Caco-2 (cell line): ENCODE measurements at regions not wholly inside any gene's neighbourhood (a gene's known extent, or its start where the extent isn't known, plus 50 kb on each side); places are given as distances from the start of the nearest gene placed in this dataset.

Source experiments
- BruUV-seq: library from RNA; stranded (reverse); fragments of 400-500 nt; replicated peaks from 2 replicates; lab custom pipeline; 2021; lab: Mats Ljungman, UMichigan
- CTCF ChIA-PET: fragments of 300-600 bp; sonication (Branson Sonifier 250); formaldehyde crosslinking; loops from one replicate; lab custom pipeline; 2022; ENCODE audit warnings: antibody characterized with exemption; lab: Charles Lee
- POLR2A ChIA-PET: fragments of 300-600 bp; sonication (Branson Sonifier 250); formaldehyde crosslinking; loops from one replicate; lab custom pipeline; 2022; ENCODE audit warnings: antibody characterized with exemption; lab: Charles Lee
- DNase-seq, 2 experiments: peaks; one replicate each; pipeline versions ENCODE4 v3.0.0 to v3.0.0-alpha.2; 2020 to 2022
- H3K27me3 ChIP-seq: replicated peaks from 2 replicates; pipeline ENCODE4 v1.6.0; 2011; ENCODE audit warnings: low read length; ENCODE audit not compliant: control insufficient read depth, insufficient read depth
- H3K36me3 ChIP-seq: 2 replicates; pipeline ENCODE4 v1.5.1; 2011; ENCODE audit warnings: low read length; ENCODE audit not compliant: control insufficient read depth, insufficient read depth
- H3K4me1 ChIP-seq: fragments of 250-450 bp; sonication (Bioruptor Pico); 2 replicates; pipeline ENCODE4 v1.5.1; 2020; ENCODE audit warnings: mild to moderate bottlenecking
- H3K4me3 ChIP-seq: 2 replicates; pipeline ENCODE4 v1.5.1; 2011; ENCODE audit warnings: low read depth, mild to moderate bottlenecking, control low read depth, low read length
- H3K9me3 ChIP-seq: fragments of 250-450 bp; sonication (Bioruptor Pico); 2 replicates; pipeline ENCODE4 v1.5.1; 2020; ENCODE audit warnings: mild to moderate bottlenecking, moderate library complexity
- H3K27ac Mint-ChIP-seq: one replicate; pipeline ENCODE4 v1.8.0; 2022; ENCODE audit warnings: mixed read lengths; ENCODE audit not compliant: unreplicated experiment
- H3K27me3 Mint-ChIP-seq: one replicate; pipeline ENCODE4 v1.8.0; 2022; ENCODE audit warnings: mixed read lengths; ENCODE audit not compliant: insufficient read depth, unreplicated experiment
- H3K36me3 Mint-ChIP-seq: one replicate; pipeline ENCODE4 v1.8.0; 2022; ENCODE audit warnings: mild to moderate bottlenecking, mixed read lengths; ENCODE audit not compliant: insufficient read depth, unreplicated experiment
- H3K4me1 Mint-ChIP-seq: one replicate; pipeline ENCODE4 v1.8.0; 2022; ENCODE audit warnings: low read depth, mixed read lengths; ENCODE audit not compliant: unreplicated experiment
- H3K4me3 Mint-ChIP-seq: one replicate; pipeline ENCODE4 v1.8.0; 2022; ENCODE audit warnings: mild to moderate bottlenecking, moderate library complexity, mixed read lengths; ENCODE audit not compliant: unreplicated experiment
- H3K9me3 Mint-ChIP-seq: one replicate; pipeline ENCODE4 v1.8.0; 2022; ENCODE audit warnings: mixed read lengths; ENCODE audit not compliant: unreplicated experiment
- CTCF ChIP-seq, 2 experiments: fragments of 200-600 bp in 1 of 2; IDR thresholded peaks; 1 replicate in 1 of 2; 2 replicates in 1 of 2; pipeline versions ENCODE4 v1.5.1 to v1.8.0; 2011 to 2022; ENCODE audit warnings: antibody characterized with exemption in 1 of 2, control low read depth in 1 of 2, inconsistent platforms in 1 of 2, low read depth in 1 of 2, low read length in 1 of 2, mild to moderate bottlenecking in 1 of 2, moderate library complexity in 1 of 2; ENCODE audit not compliant: insufficient read depth in 1 of 2, severe bottlenecking in 1 of 2, unreplicated experiment in 1 of 2
- intact Hi-C: fragments of 100-400 bp; cut with micrococcal nuclease; formaldehyde crosslinking; loops from one replicate; pipeline ENCODE4 v1.10.0; 2022; ENCODE audit not compliant: unreplicated experiment

- Histone ChIP-seq H3K4me1 (no peaks in the 10 kb centered on the region), H3K36me3 (no peaks in the 10 kb centered on the region), H3K9me3 (no peaks in the 10 kb centered on the region), H3K4me3 (no peak overlapping the region), H3K27me3 (no peaks in the 10 kb centered on the region)
- H3K36me3 Mint-ChIP-seq = no peaks in the 10 kb centered on the region
- POLR2A ChIA-PET = no interaction called here
- no peaks in the 10 kb centered on the region for H3K4me1 Mint-ChIP-seq
- BruUV-seq = no TSS peak
- H3K27ac Mint-ChIP-seq = no peak overlapping the region
- no peak overlapping the region for H3K4me3 Mint-ChIP-seq
- no peaks in the 10 kb centered on the region for H3K9me3 Mint-ChIP-seq
- TF ChIP-seq CTCF (IDR thresholded peaks at IDR 0.05; ENCODE audit: insufficient read depth in 1 of 2, low read depth in 1 of 2, low read length in 1 of 2, severe bottlenecking in 1 of 2, unreplicated experiment in 1 of 2) = no peak
- DNase-seq = no peak
- intact Hi-C loops = no loop called here
- CTCF ChIA-PET = no interaction called here
- H3K27me3 Mint-ChIP-seq = no peaks in the 10 kb centered on the region
Measured at GRCh38 chr2:37851828-37852584, 73.1 kb upstream of the RMDN2 start.

GRCh38 chr2:37852585-37853014 is 72.5 kb upstream of the RMDN2 start:
- Histone ChIP-seq H3K27me3 (no peaks in the 10 kb centered on the region), H3K4me1 (0 out of 2 replicates have a peak, but pooled peaks cover under 1% of the 10 kb centered on the region), H3K9me3 (no peaks in the 10 kb centered on the region), H3K4me3 (no peak overlapping the region), H3K36me3 (no peaks in the 10 kb centered on the region)
- H3K4me1 Mint-ChIP-seq = no peaks in the 10 kb centered on the region
- H3K36me3 Mint-ChIP-seq = no peaks in the 10 kb centered on the region
- ChIA-PET POLR2A (interaction anchor here (0.6 kb wide), 1 partner anchor 265 kb away, joined by 6 read pairs; no protein-coding TSS in a partner anchor), CTCF (no interaction called here)
- DNase-seq = no peak
- no peak overlapping the region for H3K27ac Mint-ChIP-seq
- BruUV-seq = no TSS peak
- H3K9me3 Mint-ChIP-seq = no peaks in the 10 kb centered on the region
- intact Hi-C loops = no loop called here
- no peak overlapping the region for H3K4me3 Mint-ChIP-seq
- no peaks in the 10 kb centered on the region for H3K27me3 Mint-ChIP-seq
- TF ChIP-seq CTCF (IDR thresholded peaks at IDR 0.05; ENCODE audit: insufficient read depth in 1 of 2, low read depth in 1 of 2, low read length in 1 of 2, severe bottlenecking in 1 of 2, unreplicated experiment in 1 of 2) = no peak

- Mint-ChIP-seq H3K36me3 (no peaks in the 10 kb centered on the region), H3K27me3 (no peaks in the 10 kb centered on the region), H3K27ac (no peak overlapping the region), H3K4me1 (no peaks in the 10 kb centered on the region), H3K4me3 (no peak overlapping the region), H3K9me3 (no peaks in the 10 kb centered on the region)
- Histone ChIP-seq H3K27me3 (no peaks in the 10 kb centered on the region), H3K4me3 (no peak overlapping the region), H3K4me1 (0 out of 2 replicates have a peak, but pooled peaks cover 8% of the 10 kb centered on the region), H3K36me3 (no peaks in the 10 kb centered on the region), H3K9me3 (no peaks in the 10 kb centered on the region)
- POLR2A ChIA-PET = no interaction called here
- intact Hi-C loops = no loop called here
- no peak for DNase-seq
- TF ChIP-seq CTCF (IDR thresholded peaks at IDR 0.05; ENCODE audit: insufficient read depth in 1 of 2, low read depth in 1 of 2, low read length in 1 of 2, severe bottlenecking in 1 of 2, unreplicated experiment in 1 of 2) = no peak
- CTCF ChIA-PET = interaction anchor here (1.0 kb wide), 1 partner anchor 22 kb away, joined by 4 read pairs; no protein-coding TSS in a partner anchor
- no TSS peak for BruUV-seq
Measured at GRCh38 chr2:37854676-37855282, 70.3 kb upstream of the RMDN2 start.
